ENCODE measurements at regions not wholly inside any gene's neighbourhood (a gene's known extent, or its start where the extent isn't known, plus 50 kb on each side); places are given as distances from the start of the nearest gene placed in this dataset.
"Not testable (repeated sequence)": the region's sequence is repeated elsewhere in the genome, so short reads cannot be mapped to it uniquely, and the experiment has no call there.

- DNase-seq, result no peak
These were observed 50.3 kb upstream of the ATP6AP2 start for GRCh38 chrX:40530509-40530908.

- no peak for DNase-seq
These were observed 53.2 kb upstream of the ATP6AP2 start for GRCh38 chrX:40527543-40527942.

- DNase-seq, result no peak
These were observed 54.4 kb upstream of the ATP6AP2 start for GRCh38 chrX:40526412-40526811.

GRCh38 chrX:40525901-40526300, 54.9 kb upstream of the ATP6AP2 start:
- not testable (repeated sequence) for DNase-seq

GRCh38 chrX:40524423-40524822, 56.3 kb upstream of the ATP6AP2 start:
- DNase-seq, result no peak

- DNase-seq, result no peak
These were observed 56.9 kb upstream of the ATP6AP2 start for GRCh38 chrX:40523852-40524251.

GRCh38 chrX:40521868-40522450, 58.8 kb upstream of the ATP6AP2 start:
- DNase-seq, result no peak

- DNase-seq, result no peak
These were observed 66.4 kb upstream of the ATP6AP2 start for GRCh38 chrX:40514376-40514775.

- no peak for DNase-seq
These were observed 66.9 kb upstream of the ATP6AP2 start for GRCh38 chrX:40513835-40514234.

- DNase-seq, result no peak
These were observed 67.8 kb upstream of the ATP6AP2 start for GRCh38 chrX:40513012-40513411.

GRCh38 chrX:40511258-40511657, 69.5 kb upstream of the ATP6AP2 start:
- DNase-seq, result no peak

GRCh38 chrX:40508560-40508959, 72.2 kb upstream of the ATP6AP2 start:
- DNase-seq, result no peak

- no peak for DNase-seq
These were observed 74.4 kb upstream of the ATP6AP2 start for GRCh38 chrX:40506201-40506985.

- DNase-seq, result no peak
These were observed 75.8 kb upstream of the ATP6AP2 start for GRCh38 chrX:40504801-40505605.

GRCh38 chrX:40503094-40503493, 77.7 kb upstream of the ATP6AP2 start:
- DNase-seq, result no peak

- no peak for DNase-seq
These were observed 78.1 kb upstream of the ATP6AP2 start for GRCh38 chrX:40502688-40503087.

GRCh38 chrX:40501164-40501855, 79.5 kb upstream of the ATP6AP2 start:
- no peak for DNase-seq

GRCh38 chrX:40496728-40497127, 84.0 kb upstream of the ATP6AP2 start:
- DNase-seq, result no peak

GRCh38 chrX:40495659-40496058, 85.1 kb upstream of the ATP6AP2 start:
- DNase-seq, result no peak

GRCh38 chrX:40494005-40494404, 86.8 kb upstream of the ATP6AP2 start:
- DNase-seq, result no peak

GRCh38 chrX:40488296-40488695, 92.5 kb upstream of the ATP6AP2 start:
- no peak for DNase-seq

GRCh38 chrX:40485973-40486372, 94.8 kb upstream of the ATP6AP2 start:
- no peak for DNase-seq

- DNase-seq, result no peak
These were observed 95.5 kb upstream of the ATP6AP2 start for GRCh38 chrX:40485102-40485826.
